Activated CD4-positive, CD25-positive, alpha-beta regulatory T cell (primary cell): ENCODE measurements at regions not wholly inside any gene's neighbourhood (a gene's known extent, or its start where the extent isn't known, plus 50 kb on each side); places are given as distances from the start of the nearest gene placed in this dataset.

Experiments
- DNase-seq, 4 experiments: peaks; one replicate each; lab custom pipeline; 2025; lab: John Stamatoyannopoulos, UW

DNA sequence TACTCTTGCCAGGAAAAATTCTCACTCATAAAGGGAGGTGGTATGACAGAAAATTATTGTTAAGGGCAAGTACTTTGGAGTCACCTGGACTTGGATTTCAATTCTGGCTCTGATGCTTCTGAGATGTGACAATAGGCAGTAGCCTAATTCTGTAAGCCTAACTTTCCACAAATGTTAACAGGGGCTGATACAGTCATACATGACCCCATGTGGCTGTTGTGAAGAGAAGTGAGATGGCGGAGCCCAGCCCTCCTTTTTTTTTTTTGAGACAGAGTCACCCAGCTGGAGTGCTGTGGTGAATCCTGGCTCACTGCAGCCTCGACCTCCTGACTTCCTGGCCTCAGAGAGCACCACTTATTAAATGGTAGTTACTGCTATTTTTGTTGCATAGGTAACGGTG, 54.4 kb upstream of the IRF2 start:
- DNase-seq = no peak

DNA sequence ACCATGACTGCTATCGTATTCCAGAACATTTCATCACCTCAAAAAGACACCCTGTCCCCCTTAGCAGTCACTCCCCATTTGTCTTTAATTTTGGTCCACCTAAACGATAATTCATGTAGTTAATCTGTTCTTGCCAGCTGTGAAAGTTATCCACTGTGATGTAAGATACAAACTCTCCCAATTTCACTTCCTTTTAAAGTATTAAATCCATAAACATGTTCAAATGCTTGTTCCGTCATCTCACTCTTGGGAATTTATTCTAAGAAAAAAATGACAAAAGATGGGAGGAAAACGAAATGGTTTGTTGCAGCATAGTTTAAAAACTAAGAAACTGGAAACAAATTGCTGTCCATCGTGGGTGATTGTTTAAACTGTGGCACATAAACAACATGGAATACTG, 53.7 kb upstream of the IRF2 start:
- DNase-seq = no peak

DNA sequence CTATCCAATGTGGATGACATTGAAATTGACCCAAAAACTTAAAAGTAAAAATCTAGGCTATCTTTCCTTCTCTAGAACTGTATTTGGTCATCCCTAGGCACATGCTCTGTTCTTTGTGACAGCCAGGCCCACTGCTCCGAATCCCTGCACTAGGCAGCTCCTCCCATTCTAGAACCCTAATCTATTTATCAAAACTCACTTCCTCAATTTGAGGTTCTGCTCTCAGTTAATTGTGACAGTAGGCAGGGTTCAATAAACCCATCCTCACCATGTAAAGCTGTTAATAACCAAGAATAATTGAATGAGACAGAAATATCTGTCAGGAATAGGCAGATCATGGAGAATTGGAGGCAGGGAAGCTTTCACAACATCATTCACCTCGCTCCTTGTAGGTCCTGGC, 51.9 kb upstream of the IRF2 start:
- DNase-seq = no peak
